Effector memory CD8-positive, alpha-beta T cell (primary cell): ENCODE measurements at regions not wholly inside any gene's neighbourhood (a gene's known extent, or its start where the extent isn't known, plus 50 kb on each side); places are given as distances from the start of the nearest gene placed in this dataset.
A peak's percentile ranks its signal among the peaks of the same experiment; 100 is the strongest.

Experiments used
- ATAC-seq: fragments of 150-1000 bp; cut with Tn5 transposase; replicated peaks from 2 replicates; pipeline ENCODE4 v1.10.0; 2021; ENCODE audit warnings: mild to moderate bottlenecking, moderate library complexity
- DNase-seq, 3 experiments: peaks; one replicate each; pipeline ENCODE4 v3.0.0; 2021
- H3K27ac Mint-ChIP-seq, 2 donors: one replicate each; pipeline ENCODE4 v1.8.0; 2022; ENCODE audit warnings: mild to moderate bottlenecking in 2 of 2, mixed read lengths in 2 of 2, moderate library complexity in 2 of 2
- H3K27me3 Mint-ChIP-seq, 2 donors: one replicate each; pipeline ENCODE4 v1.8.0; 2022; ENCODE audit warnings: mixed read lengths in 2 of 2
- H3K36me3 Mint-ChIP-seq: one replicate; pipeline ENCODE4 v1.8.0; 2022; ENCODE audit warnings: mild to moderate bottlenecking, moderate library complexity, mixed read lengths; ENCODE audit not compliant: insufficient read depth
- H3K4me1 Mint-ChIP-seq, 2 donors: one replicate each; pipeline ENCODE4 v1.8.0; 2022; ENCODE audit warnings: low read depth in 2 of 2, mixed read lengths in 2 of 2
- H3K4me3 Mint-ChIP-seq, 2 donors: one replicate each; pipeline ENCODE4 v1.8.0; 2022; ENCODE audit warnings: mild to moderate bottlenecking in 2 of 2, mixed read lengths in 2 of 2, moderate library complexity in 2 of 2
- H3K9me3 Mint-ChIP-seq, 2 donors: one replicate each; pipeline ENCODE4 v1.8.0; 2022; ENCODE audit warnings: mixed read lengths in 2 of 2

- Mint-ChIP-seq H3K27ac (no peak overlapping the region), H3K9me3 (peaks cover 2 to 7% of the 10 kb centered on the region in 2 donors), H3K27me3 (no peaks in the 10 kb centered on the region), H3K4me3 (no peak overlapping the region), H3K4me1 (no peaks in the 10 kb centered on the region), H3K36me3 (no peaks in the 10 kb centered on the region)
- DNase-seq (no peak), ATAC-seq (no peak)
Observed at GRCh38 chr16:73131156-73131862, 83.4 kb upstream of the ZFHX3 start.

GRCh38 chr16:73129455-73129854 lies 81.5 kb upstream of the ZFHX3 start:
- DNase-seq (no peak), ATAC-seq (no peak)
- H3K27ac Mint-ChIP-seq: no peak overlapping the region
- peaks cover 0 to 3% of the 10 kb centered on the region in 2 donors for H3K27me3 Mint-ChIP-seq
- no peak overlapping the region for H3K4me3 Mint-ChIP-seq
- H3K4me1 Mint-ChIP-seq: no peaks in the 10 kb centered on the region
- H3K36me3 Mint-ChIP-seq: no peaks in the 10 kb centered on the region
- H3K9me3 Mint-ChIP-seq: peaks cover 8 to 10% of the 10 kb centered on the region in 2 donors

GRCh38 chr16:73126525-73126853 lies 78.6 kb upstream of the ZFHX3 start:
- ATAC-seq: no peak
- no peak for DNase-seq
- Mint-ChIP-seq H3K4me1 (peaks cover 0 to 2% of the 10 kb centered on the region in 2 donors), H3K9me3 (peaks cover 11 to 14% of the 10 kb centered on the region in 2 donors), H3K36me3 (no peaks in the 10 kb centered on the region), H3K4me3 (no peak overlapping the region), H3K27me3 (peaks cover 0 to 5% of the 10 kb centered on the region in 2 donors), H3K27ac (no peak overlapping the region)

- DNase-seq (no peak), ATAC-seq (no peak)
- Mint-ChIP-seq H3K4me3 (no peak overlapping the region), H3K9me3 (peaks cover 8 to 14% of the 10 kb centered on the region in 2 donors), H3K4me1 (peaks cover 0 to 2% of the 10 kb centered on the region in 2 donors), H3K27me3 (peaks cover 0 to 5% of the 10 kb centered on the region in 2 donors), H3K36me3 (no peaks in the 10 kb centered on the region), H3K27ac (no peak overlapping the region)
Observed at GRCh38 chr16:73125850-73126524, 78.1 kb upstream of the ZFHX3 start.

GRCh38 chr16:73124665-73125375 lies 76.9 kb upstream of the ZFHX3 start:
- no peak overlapping the region for H3K4me3 Mint-ChIP-seq

GRCh38 chr16:73124097-73124652 lies 76.2 kb upstream of the ZFHX3 start:
- DNase-seq (no peak), ATAC-seq (no peak)
- H3K9me3 Mint-ChIP-seq: peaks cover 10 to 14% of the 10 kb centered on the region in 2 donors
- peaks cover 0 to 5% of the 10 kb centered on the region in 2 donors for H3K27me3 Mint-ChIP-seq
- peaks cover 0 to 2% of the 10 kb centered on the region in 2 donors for H3K4me1 Mint-ChIP-seq
- H3K27ac Mint-ChIP-seq: no peak overlapping the region
- no peaks in the 10 kb centered on the region for H3K36me3 Mint-ChIP-seq
- H3K4me3 Mint-ChIP-seq: no peak overlapping the region

More at GRCh38 chr16:73124665-73125375, 76.9 kb upstream of the ZFHX3 start:
- DNase-seq (no peak), ATAC-seq (no peak)
- H3K27me3 Mint-ChIP-seq: peaks cover 0 to 5% of the 10 kb centered on the region in 2 donors
- H3K27ac Mint-ChIP-seq: no peak overlapping the region
- peaks cover 0 to 2% of the 10 kb centered on the region in 2 donors for H3K4me1 Mint-ChIP-seq
- H3K36me3 Mint-ChIP-seq: no peaks in the 10 kb centered on the region
- H3K9me3 Mint-ChIP-seq: peaks cover 10 to 14% of the 10 kb centered on the region in 2 donors

- peak; percentile 44 for ATAC-seq
- Mint-ChIP-seq H3K27me3 (peaks cover 0 to 5% of the 10 kb centered on the region in 2 donors), H3K9me3 (peaks cover 10 to 14% of the 10 kb centered on the region in 2 donors), H3K4me3 (peak overlapping the region in 1 of 2 donors; percentile 30), H3K27ac (peak overlapping the region in 1 of 2 donors; percentile 72), H3K4me1 (peaks cover 0 to 2% of the 10 kb centered on the region in 2 donors), H3K36me3 (no peaks in the 10 kb centered on the region)
- DNase-seq: no peak
Observed at GRCh38 chr16:73122604-73123391, 74.9 kb upstream of the ZFHX3 start.

- Mint-ChIP-seq H3K36me3 (peaks cover 3% of the 10 kb centered on the region), H3K9me3 (peaks cover 0 to 7% of the 10 kb centered on the region in 2 donors), H3K4me1 (no peaks in the 10 kb centered on the region), H3K27me3 (no peaks in the 10 kb centered on the region), H3K27ac (no peak overlapping the region), H3K4me3 (no peak overlapping the region)
- DNase-seq (no peak), ATAC-seq (no peak)
Observed at GRCh38 chr16:73116576-73116975, 68.6 kb upstream of the ZFHX3 start.

GRCh38 chr16:73113336-73113735 lies 65.4 kb upstream of the ZFHX3 start:
- H3K27me3 Mint-ChIP-seq: no peaks in the 10 kb centered on the region
- ATAC-seq: no peak
- H3K4me3 Mint-ChIP-seq: no peak overlapping the region
- DNase-seq: no peak
- H3K9me3 Mint-ChIP-seq: peaks cover 0 to 5% of the 10 kb centered on the region in 2 donors
- H3K36me3 Mint-ChIP-seq: peaks cover 3% of the 10 kb centered on the region
- no peak overlapping the region for H3K27ac Mint-ChIP-seq
- no peaks in the 10 kb centered on the region for H3K4me1 Mint-ChIP-seq

- no peaks in the 10 kb centered on the region for H3K4me1 Mint-ChIP-seq
- DNase-seq (no peak), ATAC-seq (no peak)
- peaks cover 3% of the 10 kb centered on the region for H3K36me3 Mint-ChIP-seq
- H3K4me3 Mint-ChIP-seq: no peak overlapping the region
- peaks cover 4 to 6% of the 10 kb centered on the region in 2 donors for H3K9me3 Mint-ChIP-seq
- H3K27me3 Mint-ChIP-seq: peaks cover 0 to 3% of the 10 kb centered on the region in 2 donors
- no peak overlapping the region for H3K27ac Mint-ChIP-seq
Observed at GRCh38 chr16:73108195-73108963, 60.5 kb upstream of the ZFHX3 start.

- H3K36me3 Mint-ChIP-seq: peaks cover 3% of the 10 kb centered on the region
- peaks cover 7 to 9% of the 10 kb centered on the region in 2 donors for H3K9me3 Mint-ChIP-seq
- H3K27ac Mint-ChIP-seq: no peak overlapping the region
- no peak for ATAC-seq
- H3K4me3 Mint-ChIP-seq: no peak overlapping the region
- H3K27me3 Mint-ChIP-seq: peaks cover 0 to 6% of the 10 kb centered on the region in 2 donors
- no peak for DNase-seq
- H3K4me1 Mint-ChIP-seq: no peaks in the 10 kb centered on the region
Observed at GRCh38 chr16:73107371-73107770, 59.4 kb upstream of the ZFHX3 start.

- Mint-ChIP-seq H3K27me3 (peaks cover 0 to 6% of the 10 kb centered on the region in 2 donors), H3K9me3 (peaks cover 7 to 10% of the 10 kb centered on the region in 2 donors), H3K27ac (no peak overlapping the region), H3K4me1 (no peaks in the 10 kb centered on the region), H3K36me3 (no peaks in the 10 kb centered on the region), H3K4me3 (no peak overlapping the region)
- no peak for DNase-seq
- no peak for ATAC-seq
Observed at GRCh38 chr16:73106329-73107034, 58.6 kb upstream of the ZFHX3 start.
